Natural killer cell (primary cell): ENCODE measurements at regions not wholly inside any gene's neighbourhood (a gene's known extent, or its start where the extent isn't known, plus 50 kb on each side); places are given as distances from the start of the nearest gene placed in this dataset.

ENCODE experiments used
- ATAC-seq, 3 donors: fragments of 150-1000 bp in 2 of 3; fragments of 200-7000 bp in 1 of 3; cut with Tn5 transposase; 1 replicate in 1 of 3; 2 replicates in 2 of 3; pipeline ENCODE4 v1.10.0; 2021; ENCODE audit warnings: mild to moderate bottlenecking in 2 of 3, moderate library complexity in 2 of 3
- DNase-seq, 2 donors: peaks; one replicate each; pipeline versions ENCODE4 v3.0.0 to v3.0.0-alpha.2; 2013 to 2021; ENCODE audit warnings: mixed read lengths in 1 of 2
- H3K27ac ChIP-seq: one replicate; pipeline ENCODE4 v1.5.1; 2013; ENCODE audit warnings: mild to moderate bottlenecking, low read length
- H3K27me3 ChIP-seq: one replicate; pipeline ENCODE4 v1.6.1; 2013; ENCODE audit warnings: low read length; ENCODE audit not compliant: control insufficient read depth, insufficient read depth
- H3K36me3 ChIP-seq: one replicate; pipeline ENCODE4 v1.6.1; 2013; ENCODE audit warnings: low read length; ENCODE audit not compliant: control insufficient read depth, insufficient read depth
- H3K4me1 ChIP-seq: one replicate; pipeline ENCODE4 v1.6.1; 2013; ENCODE audit warnings: low read length; ENCODE audit not compliant: control insufficient read depth, insufficient read depth
- H3K4me3 ChIP-seq: one replicate; pipeline ENCODE4 v1.5.1; 2013; ENCODE audit warnings: low read length
- H3K9me3 ChIP-seq: one replicate; pipeline ENCODE4 v1.6.1; 2013; ENCODE audit warnings: low read length; ENCODE audit not compliant: control insufficient read depth, insufficient read depth
- H3K27ac Mint-ChIP-seq, 2 donors: one replicate each; pipeline ENCODE4 v1.8.0; 2022; ENCODE audit warnings: mild to moderate bottlenecking in 2 of 2, mixed read lengths in 2 of 2, moderate library complexity in 1 of 2
- H3K27me3 Mint-ChIP-seq, 2 donors: one replicate each; pipeline ENCODE4 v1.8.0; 2022; ENCODE audit warnings: low read depth in 2 of 2, mixed read lengths in 2 of 2
- H3K36me3 Mint-ChIP-seq: one replicate; pipeline ENCODE4 v1.8.0; 2022; ENCODE audit warnings: mixed read lengths
- H3K4me1 Mint-ChIP-seq, 2 donors: one replicate each; pipeline ENCODE4 v1.8.0; 2022; ENCODE audit warnings: mixed read lengths in 2 of 2
- H3K4me3 Mint-ChIP-seq: one replicate; pipeline ENCODE4 v1.8.0; 2022; ENCODE audit warnings: mild to moderate bottlenecking, moderate library complexity, mixed read lengths
- H3K9me3 Mint-ChIP-seq, 2 donors: one replicate each; pipeline ENCODE4 v1.8.0; 2022; ENCODE audit warnings: mixed read lengths in 2 of 2
- CTCF ChIP-seq: fragments of 200-600 bp; IDR thresholded peaks from one replicate; pipeline ENCODE4 v1.8.0; 2022; ENCODE audit warnings: antibody characterized with exemption
- WGBS: methylation state at CpG from one replicate; pipeline ENCODE4 v1.1.7; 2013; ENCODE audit warnings: missing lambda C conversion rate; ENCODE audit not compliant: insufficient coverage; 5-methylcytosine and 5-hydroxymethylcytosine counted together
- intact Hi-C: fragments of 100-400 bp; cut with micrococcal nuclease; formaldehyde crosslinking; loops from one replicate; pipeline ENCODE4 v1.14.2; 2022

GRCh38 chr18:27600245-27600644 lies 415.1 kb upstream of the CHST9 start:
- Mint-ChIP-seq H3K4me3 (no peak overlapping the region), H3K27me3 (no peaks in the 10 kb centered on the region), H3K9me3 (peaks cover 0 to 3% of the 10 kb centered on the region in 2 donors), H3K27ac (no peak overlapping the region), H3K4me1 (no peaks in the 10 kb centered on the region), H3K36me3 (no peaks in the 10 kb centered on the region)
- ATAC-seq = no peak
- Histone ChIP-seq H3K36me3 (no peaks in the 10 kb centered on the region), H3K27me3 (no peaks in the 10 kb centered on the region), H3K4me1 (no peaks in the 10 kb centered on the region), H3K27ac (no peak overlapping the region), H3K9me3 (no peaks in the 10 kb centered on the region), H3K4me3 (no peak overlapping the region)
- intact Hi-C loops = no loop called here
- no peak for TF ChIP-seq CTCF
- DNase-seq = no peak

GRCh38 chr18:27599202-27599829 lies 414.2 kb upstream of the CHST9 start:
- H3K9me3 ChIP-seq = no peaks in the 10 kb centered on the region
- H3K4me3 ChIP-seq = no peak overlapping the region
- Mint-ChIP-seq H3K9me3 (peaks cover 0 to 3% of the 10 kb centered on the region in 2 donors), H3K27ac (no peak overlapping the region), H3K4me3 (no peak overlapping the region), H3K4me1 (no peaks in the 10 kb centered on the region), H3K27me3 (no peaks in the 10 kb centered on the region), H3K36me3 (no peaks in the 10 kb centered on the region)
- intact Hi-C loops = no loop called here
- no peak for TF ChIP-seq CTCF
- WGBS = 100% methylated on average over 1 of the region's 1 CpG
- ATAC-seq = peak in 1 of 3 donors; percentile 47
- no peaks in the 10 kb centered on the region for H3K27me3 ChIP-seq
- DNase-seq = peak in 1 of 2 donors; percentile 18
- no peak overlapping the region for H3K27ac ChIP-seq
- H3K4me1 ChIP-seq = no peaks in the 10 kb centered on the region
- no peaks in the 10 kb centered on the region for H3K36me3 ChIP-seq

- no peaks in the 10 kb centered on the region for H3K27me3 ChIP-seq
- Mint-ChIP-seq H3K9me3 (peaks cover 2 to 3% of the 10 kb centered on the region in 2 donors), H3K4me1 (no peaks in the 10 kb centered on the region), H3K4me3 (no peak overlapping the region), H3K36me3 (no peaks in the 10 kb centered on the region), H3K27ac (no peak overlapping the region), H3K27me3 (no peaks in the 10 kb centered on the region)
- ATAC-seq = no peak
- H3K36me3 ChIP-seq = no peaks in the 10 kb centered on the region
- no peak for DNase-seq
- intact Hi-C loops = no loop called here
- no peak overlapping the region for H3K27ac ChIP-seq
- H3K4me3 ChIP-seq = no peak overlapping the region
- TF ChIP-seq CTCF = no peak
- no peaks in the 10 kb centered on the region for H3K4me1 ChIP-seq
- H3K9me3 ChIP-seq = no peaks in the 10 kb centered on the region
- 64% methylated on average over 3 of the region's 5 CpGs for WGBS
Observed at GRCh38 chr18:27595113-27595838, 410.2 kb upstream of the CHST9 start.
